Left lung (tissue), 4 donors: ENCODE measurements at regions not wholly inside any gene's neighbourhood (a gene's known extent, or its start where the extent isn't known, plus 50 kb on each side); places are given as distances from the start of the nearest gene placed in this dataset.

Experiments used
- ATAC-seq: fragments of 200-7000 bp; cut with Tn5 transposase; one replicate; pipeline ENCODE4 v1.9.1; 2020; ENCODE audit warnings: moderate library complexity
- DNase-seq, 4 donors: peaks; one replicate each; pipeline ENCODE4 v3.0.0-alpha.2; 2013 to 2020
- H3K27ac ChIP-seq, 2 donors: fragments of 200-600 bp; sonication (generic) in 1 of 2; one replicate each; pipeline versions ENCODE4 v1.5.0 to v1.8.0; 2020 to 2021
- H3K27me3 ChIP-seq, 2 donors: fragments of 200-600 bp; sonication (generic) in 1 of 2; one replicate each; pipeline versions ENCODE4 v1.5.0 to v1.8.0; 2020 to 2021
- H3K36me3 ChIP-seq, 2 donors: fragments of 200-600 bp; sonication (generic) in 1 of 2; one replicate each; pipeline versions ENCODE4 v1.5.0 to v1.8.0; 2020 to 2021
- H3K4me1 ChIP-seq, 2 donors: fragments of 200-600 bp; one replicate each; pipeline ENCODE4 v1.8.0; 2021
- H3K4me3 ChIP-seq, 2 donors: fragments of 200-600 bp; sonication (generic) in 1 of 2; one replicate each; pipeline versions ENCODE4 v1.5.0 to v1.8.0; 2020 to 2021; ENCODE audit warnings: mild to moderate bottlenecking in 1 of 2
- H3K9me3 ChIP-seq, 2 donors: fragments of 200-600 bp; sonication (generic) in 1 of 2; one replicate each; pipeline versions ENCODE4 v1.5.0 to v1.8.0; 2020 to 2021
- CTCF ChIP-seq, 2 donors: fragments of 200-600 bp; sonication (generic) in 1 of 2; IDR thresholded peaks; one replicate each; pipeline versions ENCODE4 v1.5.0 to v1.8.0; 2021; ENCODE audit warnings: antibody characterized with exemption in 2 of 2
- intact Hi-C, 2 donors: fragments of 100-400 bp; cut with DNase I; formaldehyde crosslinking; loops; one replicate each; pipeline versions ENCODE4 v1.11.2 to v1.14.2; 2022
- donor health status: DM: no; HTN: yes; CAD: no.
- donor health status: DM: no; HTN: no; CAD: no.

- no peak overlapping the region for H3K27ac ChIP-seq
- DNase-seq (no peak), ATAC-seq (no peak)
- no peaks in the 10 kb centered on the region for H3K9me3 ChIP-seq
- no peak overlapping the region for H3K4me3 ChIP-seq
- H3K36me3 ChIP-seq = no peaks in the 10 kb centered on the region
- no peaks in the 10 kb centered on the region for H3K4me1 ChIP-seq
- intact Hi-C loops = no loop called here
- no peaks in the 10 kb centered on the region for H3K27me3 ChIP-seq
- no peak for TF ChIP-seq CTCF (IDR thresholded peaks at IDR 0.05)
Observed at GRCh38 chr3:107307205-107307604, 70.0 kb upstream of the CCDC54 start.

DNA sequence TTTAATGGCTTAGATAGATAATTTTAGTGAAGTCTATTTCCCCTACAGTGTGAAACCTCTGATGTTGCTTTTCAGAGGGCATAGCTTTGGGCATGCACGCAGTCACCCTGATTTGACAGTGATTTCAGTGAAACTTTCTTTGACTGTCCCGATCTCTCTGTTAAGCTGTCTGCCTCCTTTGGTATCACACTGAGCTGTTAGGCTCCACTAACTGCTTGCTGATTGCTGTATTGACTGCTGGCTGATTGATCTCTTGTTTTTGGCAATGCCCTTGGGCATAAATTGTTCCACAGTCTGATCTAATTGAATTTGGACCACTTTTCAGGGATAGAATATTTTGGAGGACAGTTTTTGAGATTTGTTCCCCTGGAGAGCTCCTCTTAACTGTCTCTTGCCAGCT lies 68.5 kb upstream of the CCDC54 start:
- no peak for TF ChIP-seq CTCF (IDR thresholded peaks at IDR 0.05)
- no peaks in the 10 kb centered on the region for H3K36me3 ChIP-seq
- ATAC-seq = no peak
- H3K27ac ChIP-seq = no peak overlapping the region
- no peaks in the 10 kb centered on the region for H3K27me3 ChIP-seq
- no peaks in the 10 kb centered on the region for H3K9me3 ChIP-seq
- H3K4me1 ChIP-seq = no peaks in the 10 kb centered on the region
- H3K4me3 ChIP-seq = no peak overlapping the region
- DNase-seq = no peak
- intact Hi-C loops = no loop called here

DNA sequence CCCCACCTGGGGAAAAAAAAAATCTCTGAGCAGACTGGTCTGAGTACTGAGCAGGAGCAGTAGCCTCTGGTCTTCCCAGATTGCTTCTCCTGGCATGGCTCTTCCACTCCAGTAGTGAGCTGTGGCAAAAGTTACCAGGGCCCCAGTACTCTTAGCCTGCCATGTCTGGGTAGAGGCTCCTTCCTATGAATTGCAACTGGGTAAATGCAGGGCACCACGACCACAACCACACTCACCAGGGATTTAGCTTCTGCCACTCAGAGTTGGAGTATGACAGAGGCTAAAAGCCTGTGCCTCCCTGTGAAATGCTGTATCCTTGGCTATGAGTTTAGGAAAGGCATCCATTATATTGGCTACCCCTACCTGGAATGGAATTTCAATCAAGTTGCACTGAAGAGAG lies 67.9 kb upstream of the CCDC54 start:
- no peaks in the 10 kb centered on the region for H3K36me3 ChIP-seq
- no peak overlapping the region for H3K27ac ChIP-seq
- intact Hi-C loops = no loop called here
- no peak for TF ChIP-seq CTCF (IDR thresholded peaks at IDR 0.05)
- no peaks in the 10 kb centered on the region for H3K27me3 ChIP-seq
- no peaks in the 10 kb centered on the region for H3K9me3 ChIP-seq
- H3K4me3 ChIP-seq = no peak overlapping the region
- no peak for DNase-seq
- no peak for ATAC-seq
- H3K4me1 ChIP-seq = no peaks in the 10 kb centered on the region

GRCh38 chr3:107313711-107314110 lies 63.5 kb upstream of the CCDC54 start:
- H3K4me1 ChIP-seq = no peaks in the 10 kb centered on the region
- H3K9me3 ChIP-seq = no peaks in the 10 kb centered on the region
- H3K36me3 ChIP-seq = no peaks in the 10 kb centered on the region
- no peak for DNase-seq
- H3K27me3 ChIP-seq = no peaks in the 10 kb centered on the region
- intact Hi-C loops = no loop called here
- no peak for TF ChIP-seq CTCF (IDR thresholded peaks at IDR 0.05)
- H3K4me3 ChIP-seq = no peak overlapping the region
- no peak for ATAC-seq
- H3K27ac ChIP-seq = no peak overlapping the region

DNA sequence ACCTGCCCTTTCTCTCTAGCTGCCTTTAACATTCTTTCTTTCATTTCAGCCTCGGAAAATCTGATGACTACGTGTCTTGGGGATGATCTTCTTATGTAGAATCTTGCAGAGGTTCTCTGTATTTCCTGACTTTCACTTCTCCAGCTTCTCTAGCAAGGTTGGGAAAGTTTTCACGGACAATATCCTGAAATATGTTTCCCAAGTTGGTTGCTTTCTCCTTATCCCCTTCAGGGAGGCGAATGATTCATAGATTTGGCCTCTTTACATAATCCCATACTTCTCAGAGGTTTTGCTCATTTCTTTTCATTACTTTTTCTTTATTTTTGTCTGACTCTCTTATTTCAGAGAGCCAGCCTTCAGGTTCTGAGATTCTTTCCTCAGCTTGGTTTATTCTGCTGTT lies 62.1 kb upstream of the CCDC54 start:
- intact Hi-C loops = no loop called here
- no peaks in the 10 kb centered on the region for H3K27me3 ChIP-seq
- no peaks in the 10 kb centered on the region for H3K36me3 ChIP-seq
- ATAC-seq (no peak), DNase-seq (no peak)
- no peaks in the 10 kb centered on the region for H3K4me1 ChIP-seq
- no peaks in the 10 kb centered on the region for H3K9me3 ChIP-seq
- H3K4me3 ChIP-seq = no peak overlapping the region
- TF ChIP-seq CTCF (IDR thresholded peaks at IDR 0.05) = no peak
- H3K27ac ChIP-seq = no peak overlapping the region
